IPS DF 4.7 (cell line): ENCODE measurements at regions not wholly inside any gene's neighbourhood (a gene's known extent, or its start where the extent isn't known, plus 50 kb on each side); places are given as distances from the start of the nearest gene placed in this dataset.

Experiments used
- DNase-seq: peaks from one replicate; pipeline ENCODE4 v3.0.0-alpha.2; 2013; ENCODE audit warnings: low spot score; ENCODE audit errors: extremely low read depth

GRCh38 chr7:18081617-18082016, 54.0 kb upstream of the PRPS1L1 start:
- DNase-seq, result no peak

- no peak for DNase-seq
Observed at GRCh38 chr7:18082169-18082568, 54.5 kb upstream of the PRPS1L1 start.

- no peak for DNase-seq
Observed at GRCh38 chr7:18086165-18087025, 58.7 kb upstream of the PRPS1L1 start.

- no peak for DNase-seq
Observed at GRCh38 chr7:18087026-18087686, 59.5 kb upstream of the PRPS1L1 start.

- no peak for DNase-seq
Observed at GRCh38 chr7:18087687-18088078, 60.0 kb upstream of the PRPS1L1 start.

- DNase-seq, result no peak
Observed at GRCh38 chr7:18096087-18096486, 68.4 kb upstream of the PRPS1L1 start.

GRCh38 chr7:18102576-18102975, 74.9 kb upstream of the PRPS1L1 start:
- DNase-seq, result no peak

GRCh38 chr7:18103436-18104218, 76.0 kb upstream of the PRPS1L1 start:
- no peak for DNase-seq

GRCh38 chr7:18109762-18110161, 82.1 kb upstream of the PRPS1L1 start:
- DNase-seq, result no peak

GRCh38 chr7:18116661-18117060, 89.0 kb upstream of the PRPS1L1 start:
- no peak for DNase-seq

- no peak for DNase-seq
Observed at GRCh38 chr7:18117482-18117881, 89.8 kb upstream of the PRPS1L1 start.

GRCh38 chr7:18119985-18120384, 92.3 kb upstream of the PRPS1L1 start:
- DNase-seq, result peak; percentile 7

- DNase-seq, result no peak
Observed at GRCh38 chr7:18123508-18124239, 96.0 kb upstream of the PRPS1L1 start.

- no peak for DNase-seq
Observed at GRCh38 chr7:18125476-18125875, 97.8 kb upstream of the PRPS1L1 start.

- DNase-seq, result no peak
Observed at GRCh38 chr7:18126281-18126680, 98.6 kb upstream of the PRPS1L1 start.

- no peak for DNase-seq
Observed at GRCh38 chr7:18128846-18129245, 101.2 kb upstream of the PRPS1L1 start.

GRCh38 chr7:18132811-18133210, 105.2 kb upstream of the PRPS1L1 start:
- no peak for DNase-seq

- DNase-seq, result no peak
Observed at GRCh38 chr7:18133921-18134320, 106.3 kb upstream of the PRPS1L1 start.

GRCh38 chr7:18140943-18141342, 113.3 kb upstream of the PRPS1L1 start:
- DNase-seq, result no peak

GRCh38 chr7:18144166-18144565, 116.5 kb upstream of the PRPS1L1 start:
- DNase-seq, result no peak

- DNase-seq, result no peak
Observed at GRCh38 chr7:18145160-18145559, 117.5 kb upstream of the PRPS1L1 start.
